Left kidney (tissue), 1 donor: ENCODE measurements at regions not wholly inside any gene's neighbourhood (a gene's known extent, or its start where the extent isn't known, plus 50 kb on each side); places are given as distances from the start of the nearest gene placed in this dataset.
"Not testable (repeated sequence)": the region's sequence is repeated elsewhere in the genome, so short reads cannot be mapped to it uniquely, and the experiment has no call there.

ENCODE experiments used
- DNase-seq: peaks from one replicate; pipeline ENCODE4 v3.0.0-alpha.2; 2013

GRCh38 chr17:77526259-77526711 is 385.5 kb downstream of the SEC14L1 start:
- no peak for DNase-seq

- DNase-seq: no peak
Measured at GRCh38 chr17:77526728-77527350, 386.1 kb downstream of the SEC14L1 start.

- no peak for DNase-seq
Measured at GRCh38 chr17:77527409-77527808, 386.6 kb downstream of the SEC14L1 start.

GRCh38 chr17:77527836-77528505 is 387.2 kb downstream of the SEC14L1 start:
- no peak for DNase-seq

GRCh38 chr17:77528516-77529327 is 388.0 kb downstream of the SEC14L1 start:
- peak; percentile 71 for DNase-seq

GRCh38 chr17:77529328-77529650 is 388.5 kb downstream of the SEC14L1 start:
- DNase-seq: no peak

GRCh38 chr17:77530591-77530990 is 389.8 kb downstream of the SEC14L1 start:
- DNase-seq: no peak

- DNase-seq: no peak
Measured at GRCh38 chr17:77531002-77531401, 390.2 kb downstream of the SEC14L1 start.

- DNase-seq: no peak
Measured at GRCh38 chr17:77531641-77532040, 390.9 kb downstream of the SEC14L1 start.

- DNase-seq: not testable (repeated sequence)
Measured at GRCh38 chr17:77533697-77534096, 392.9 kb downstream of the SEC14L1 start.

GRCh38 chr17:77534137-77534536 is 393.4 kb downstream of the SEC14L1 start:
- DNase-seq: no peak

GRCh38 chr17:77535435-77535834 is 394.7 kb downstream of the SEC14L1 start:
- no peak for DNase-seq

GRCh38 chr17:77535892-77536291 is 395.1 kb downstream of the SEC14L1 start:
- no peak for DNase-seq

GRCh38 chr17:77537566-77537965 is 396.8 kb downstream of the SEC14L1 start:
- DNase-seq: no peak

- no peak for DNase-seq
Measured at GRCh38 chr17:77540531-77540930, 399.8 kb downstream of the SEC14L1 start.

GRCh38 chr17:77540975-77541374 is 400.2 kb downstream of the SEC14L1 start:
- DNase-seq: no peak

GRCh38 chr17:77542011-77542410 is 401.2 kb downstream of the SEC14L1 start:
- DNase-seq: no peak

- DNase-seq: peak; percentile 84
Measured at GRCh38 chr17:77542551-77543490, 402.1 kb downstream of the SEC14L1 start.

- DNase-seq: no peak
Measured at GRCh38 chr17:77543801-77544200, 403.0 kb downstream of the SEC14L1 start.

- no peak for DNase-seq
Measured at GRCh38 chr17:77544347-77545110, 403.8 kb downstream of the SEC14L1 start.

GRCh38 chr17:77546772-77547241 is 406.0 kb downstream of the SEC14L1 start:
- DNase-seq: peak; percentile 68
